NCI-H748 (cell line): ENCODE measurements at regions not wholly inside any gene's neighbourhood (a gene's known extent, or its start where the extent isn't known, plus 50 kb on each side); places are given as distances from the start of the nearest gene placed in this dataset.

Source experiments
- DNase-seq: peaks from one replicate; lab custom pipeline; 2025; ENCODE audit not compliant: unreplicated experiment; lab: John Stamatoyannopoulos, UW

DNA sequence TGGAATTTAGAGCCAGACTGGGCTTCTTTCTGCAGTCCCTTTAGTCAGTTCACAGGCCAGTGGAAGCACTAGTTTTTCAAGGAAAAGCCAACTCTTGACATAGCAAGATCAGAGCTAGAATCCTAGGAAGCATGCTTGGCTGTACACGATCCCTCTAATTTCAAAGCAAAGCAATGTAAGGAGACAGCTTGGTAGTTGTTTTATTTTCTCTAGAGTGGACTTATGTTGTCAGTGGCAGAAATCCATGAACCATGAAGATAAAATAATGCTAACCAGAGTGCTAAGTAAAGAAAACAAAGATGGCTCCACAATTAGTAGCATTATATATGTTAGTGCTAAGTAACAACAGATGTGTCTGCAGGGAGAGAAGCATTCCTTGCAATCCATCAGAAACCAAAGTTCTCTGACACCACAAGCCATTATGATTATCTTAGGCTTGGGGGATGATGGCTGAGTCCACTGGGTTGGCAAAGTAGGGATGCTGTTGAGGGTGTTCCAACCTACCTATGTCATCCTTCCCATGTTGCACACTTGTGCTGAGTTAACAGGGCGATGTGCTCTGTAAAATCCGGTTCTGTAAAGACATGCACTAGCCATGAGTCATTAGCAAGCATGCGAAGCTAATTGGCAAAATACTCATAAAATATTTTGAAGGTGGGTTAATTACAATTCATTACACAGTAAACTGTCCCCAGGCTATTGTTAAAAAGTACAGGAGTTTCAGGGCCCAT, 115.2 kb downstream of the BMP2 start:
- DNase-seq = no peak

GRCh38 chr20:6884114-6884513, 116.6 kb downstream of the BMP2 start:
- no peak for DNase-seq

GRCh38 chr20:6886065-6886729, 118.7 kb downstream of the BMP2 start:
- DNase-seq = peak; percentile 64

DNA sequence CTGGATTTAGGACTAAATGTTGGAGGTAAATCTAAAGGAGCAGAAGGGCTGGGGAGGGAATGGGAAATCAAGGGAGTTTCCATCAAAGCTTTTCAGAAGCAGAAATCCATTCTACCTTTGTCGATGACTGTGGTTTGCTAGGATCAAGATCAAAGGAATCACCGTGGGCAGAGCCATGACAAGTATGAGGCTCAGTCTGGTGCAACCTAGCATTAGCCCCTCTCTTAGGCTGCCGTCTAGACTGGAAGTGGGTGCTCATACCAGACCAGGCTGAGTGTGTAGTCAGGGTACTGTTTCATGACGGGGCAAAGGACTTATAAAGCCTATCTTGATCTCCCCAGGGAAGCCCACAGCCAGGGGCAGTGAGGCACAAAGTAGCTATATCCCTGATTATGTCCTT, 120.5 kb downstream of the BMP2 start:
- no peak for DNase-seq

- DNase-seq = no peak
Measured at GRCh38 chr20:6888736-6889395, 121.4 kb downstream of the BMP2 start.

- DNase-seq = no peak
Measured at GRCh38 chr20:6892724-6893123, 125.2 kb downstream of the BMP2 start.

DNA sequence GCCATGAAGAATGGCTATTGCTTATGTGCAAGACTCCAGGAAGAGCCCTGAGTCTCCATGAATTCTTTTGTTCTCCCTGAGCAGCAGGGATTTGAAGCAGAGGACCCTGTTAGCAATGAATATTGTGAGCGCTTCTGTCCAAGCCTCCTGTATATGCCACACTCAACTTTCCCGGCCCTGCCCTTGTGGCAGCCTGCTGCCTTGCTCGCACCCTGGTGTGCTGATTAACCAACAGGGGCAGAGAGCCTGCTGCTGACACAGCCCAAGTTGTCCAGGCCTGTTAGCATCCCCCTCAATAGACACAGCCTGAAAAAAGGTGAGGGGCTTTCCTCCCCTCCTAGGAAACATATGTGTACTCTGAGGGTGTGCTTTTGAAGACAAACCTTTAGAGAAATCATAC, 131.4 kb downstream of the BMP2 start:
- no peak for DNase-seq

DNA sequence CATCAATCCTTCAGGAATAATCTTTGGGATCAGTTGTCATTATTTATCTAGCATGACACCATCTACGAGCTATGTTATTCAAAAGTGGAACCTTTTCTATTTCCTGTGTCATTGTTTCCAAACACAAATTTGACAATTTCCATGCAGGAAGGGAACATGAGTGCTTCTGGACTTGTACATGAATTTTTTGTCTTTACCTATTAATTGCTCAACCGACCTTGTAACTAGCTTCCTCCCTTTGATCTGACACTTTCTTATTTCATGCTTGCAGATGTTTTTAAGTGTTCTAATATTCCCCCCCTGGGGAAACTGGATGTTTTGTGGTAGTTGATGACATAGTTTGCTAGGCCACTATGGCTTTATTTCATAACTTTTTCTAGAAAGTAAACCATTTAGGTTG, 139.4 kb downstream of the BMP2 start:
- DNase-seq = no peak

DNA sequence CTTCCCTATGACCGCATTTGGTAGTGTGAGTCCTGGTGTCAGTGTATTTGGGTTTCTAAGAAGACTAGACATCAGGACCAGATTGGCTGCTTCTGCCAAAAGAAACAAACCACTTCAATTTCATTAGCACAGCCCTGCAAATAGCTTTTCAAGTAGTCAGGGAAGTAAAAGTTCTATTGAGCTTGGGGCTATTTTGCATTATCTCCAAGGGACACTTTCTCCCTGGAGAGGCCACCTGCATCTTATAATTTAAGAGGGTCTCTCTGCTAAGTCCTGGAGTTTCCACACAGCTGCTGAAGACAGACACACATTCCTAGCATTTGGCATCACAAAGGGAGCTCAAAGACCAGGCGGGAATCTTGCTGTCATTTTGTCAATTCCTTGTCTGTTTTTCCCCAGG, 141.2 kb downstream of the BMP2 start:
- no peak for DNase-seq

- DNase-seq = no peak
Measured at GRCh38 chr20:6909608-6910007, 142.1 kb downstream of the BMP2 start.

- DNase-seq = no peak
Measured at GRCh38 chr20:6914986-6915385, 147.5 kb downstream of the BMP2 start.

GRCh38 chr20:6916938-6917337, 149.5 kb downstream of the BMP2 start:
- DNase-seq = no peak

- peak; percentile 27 for DNase-seq
Measured at GRCh38 chr20:6919792-6920468, 152.4 kb downstream of the BMP2 start.

DNA sequence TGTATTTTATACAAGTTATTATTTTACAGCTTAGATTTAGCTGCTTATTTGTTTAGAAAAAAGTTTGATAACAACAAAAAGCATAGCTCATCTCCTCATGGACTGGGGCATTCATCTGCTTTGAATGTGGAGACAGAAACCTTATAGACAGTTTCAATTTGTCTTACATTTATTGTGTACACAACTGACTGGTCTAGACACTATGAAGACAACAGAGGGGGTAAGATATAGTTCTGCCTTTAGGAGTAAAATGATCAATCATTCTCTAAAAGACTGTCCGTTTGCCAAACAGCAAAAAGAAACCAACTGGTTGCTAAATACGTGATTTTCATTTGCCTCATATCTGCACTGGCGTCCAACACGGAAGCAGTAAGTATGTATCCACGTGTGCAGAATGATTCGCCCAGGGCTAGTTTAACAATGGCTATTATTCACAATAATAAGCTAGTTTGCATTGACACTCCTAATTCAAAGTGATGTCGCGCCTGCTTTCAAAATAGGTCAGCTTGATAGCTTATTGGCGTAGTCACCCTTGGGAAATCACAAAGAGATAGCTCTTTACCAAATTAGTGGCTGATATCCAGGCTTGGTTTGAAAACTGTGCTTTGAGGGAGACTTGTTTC, 153.6 kb downstream of the BMP2 start:
- peak; percentile 79 for DNase-seq

- DNase-seq = no peak
Measured at GRCh38 chr20:6921717-6922386, 154.4 kb downstream of the BMP2 start.

DNA sequence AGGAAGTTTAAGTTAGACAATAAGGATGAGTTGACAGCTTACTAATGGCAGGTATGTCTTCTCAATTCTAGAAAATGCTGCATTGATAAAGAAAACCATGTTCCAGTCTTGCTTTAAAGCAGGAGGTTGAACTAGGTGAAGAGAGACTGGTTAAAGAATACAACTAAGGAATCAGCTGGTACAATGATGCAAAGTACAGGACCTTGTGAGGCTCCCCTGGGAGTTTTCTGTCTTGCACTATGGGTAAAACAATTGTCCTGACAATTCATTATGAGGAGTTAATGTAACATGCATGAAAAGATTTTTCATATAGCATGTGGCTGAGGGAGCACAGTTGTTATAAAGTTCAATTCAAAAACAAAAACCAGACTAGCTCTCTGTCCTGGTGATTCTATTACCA, 157.2 kb downstream of the BMP2 start:
- no peak for DNase-seq

DNA sequence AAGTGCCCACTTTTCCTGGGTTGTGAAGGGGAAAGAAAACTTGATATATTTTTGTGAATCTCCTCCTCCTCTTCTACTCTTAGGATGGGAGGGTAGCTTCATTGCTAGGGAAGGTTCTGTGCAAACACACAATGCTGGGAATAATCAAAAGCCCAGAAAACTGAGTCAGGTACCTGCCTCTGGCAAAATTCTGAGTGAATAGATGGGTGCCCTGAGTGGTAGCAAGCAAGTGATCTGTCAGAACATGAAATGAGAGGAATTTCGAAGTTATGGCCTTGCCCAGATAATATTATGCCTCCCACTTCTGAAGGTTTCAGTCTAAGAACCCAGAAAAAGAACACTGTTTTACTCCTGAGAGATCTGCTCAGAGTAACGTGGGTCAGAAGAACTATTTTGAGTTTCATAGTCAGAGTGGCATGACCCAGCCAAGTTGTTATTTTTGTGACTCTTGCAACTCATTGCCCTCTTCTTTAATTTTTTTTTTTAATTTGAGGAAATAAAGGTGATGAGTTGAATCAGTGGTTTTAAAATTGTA, 158.3 kb downstream of the BMP2 start:
- no peak for DNase-seq

DNA sequence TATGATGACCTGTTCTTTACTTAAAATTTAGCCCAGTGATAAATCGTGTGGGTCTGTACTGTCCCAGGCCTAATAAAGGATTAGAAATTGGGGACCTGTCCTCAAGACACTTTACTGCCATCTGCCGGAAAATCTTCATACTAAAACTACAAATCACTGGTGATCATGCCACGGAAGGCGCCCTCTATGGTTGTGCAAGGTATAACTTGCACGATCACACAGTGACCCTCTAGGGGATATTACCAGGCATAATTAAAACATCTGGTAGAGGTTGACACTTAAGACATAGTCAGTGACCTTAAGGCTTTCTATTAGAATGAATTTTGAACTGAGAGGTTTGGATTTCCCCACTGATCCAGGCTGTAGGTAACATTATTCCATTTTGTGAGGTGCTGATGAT, 172.6 kb downstream of the BMP2 start:
- DNase-seq = no peak

- DNase-seq = no peak
Measured at GRCh38 chr20:6940876-6941275, 173.4 kb downstream of the BMP2 start.

GRCh38 chr20:6941571-6941970, 174.1 kb downstream of the BMP2 start:
- no peak for DNase-seq
